Trophoblast cell (in vitro differentiated cells and primary cell): ENCODE measurements at regions not wholly inside any gene's neighbourhood (a gene's known extent, or its start where the extent isn't known, plus 50 kb on each side); places are given as distances from the start of the nearest gene placed in this dataset.

Experiments
- DNase-seq, 2 donors: peaks; one replicate each; pipeline ENCODE4 v3.0.0-alpha.2; 2016
- H2AFZ ChIP-seq: 2 replicates; pipeline ENCODE4 v1.6.1; 2013; ENCODE audit warnings: low read length, moderate library complexity, mild to moderate bottlenecking; ENCODE audit not compliant: insufficient read depth, poor library complexity
- H2AK5ac ChIP-seq: 2 replicates; pipeline ENCODE4 v1.6.1; 2013; ENCODE audit warnings: mild to moderate bottlenecking, low read length
- H2BK120ac ChIP-seq: 2 replicates; pipeline ENCODE4 v1.6.1; 2013; ENCODE audit warnings: low read length, mild to moderate bottlenecking, moderate library complexity; ENCODE audit not compliant: insufficient read depth, poor library complexity
- H2BK12ac ChIP-seq: 2 replicates; pipeline ENCODE4 v1.6.1; 2013; ENCODE audit warnings: mild to moderate bottlenecking, low read length, moderate library complexity
- H2BK5ac ChIP-seq: 2 replicates; pipeline ENCODE4 v1.6.1; 2013; ENCODE audit warnings: low read length, low read depth, moderate library complexity, mild to moderate bottlenecking; ENCODE audit not compliant: poor library complexity
- H3K14ac ChIP-seq: 2 replicates; pipeline ENCODE4 v1.6.1; 2013; ENCODE audit warnings: mild to moderate bottlenecking, low read length
- H3K18ac ChIP-seq: 2 replicates; pipeline ENCODE4 v1.6.1; 2013; ENCODE audit warnings: mild to moderate bottlenecking, low read length
- H3K23ac ChIP-seq: 2 replicates; pipeline ENCODE4 v1.6.1; 2013; ENCODE audit warnings: low read length
- H3K27ac ChIP-seq: 2 replicates; pipeline ENCODE4 v1.5.1; 2013; ENCODE audit warnings: low read depth, mild to moderate bottlenecking, inconsistent platforms, low read length, moderate library complexity
- H3K27me3 ChIP-seq: 2 replicates; pipeline ENCODE4 v1.6.1; 2013; ENCODE audit warnings: inconsistent platforms, mild to moderate bottlenecking, low read length, moderate library complexity; ENCODE audit not compliant: insufficient read depth
- H3K36me3 ChIP-seq, 2 experiments: 1 replicate in 1 of 2; 2 replicates in 1 of 2; pipeline ENCODE4 v1.6.1; 2013; ENCODE audit warnings: low read length in 2 of 2, mild to moderate bottlenecking in 2 of 2, moderate library complexity in 1 of 2; ENCODE audit not compliant: insufficient read depth in 2 of 2, control insufficient read depth in 1 of 2
- H3K4ac ChIP-seq: 2 replicates; pipeline ENCODE4 v1.6.1; 2013; ENCODE audit warnings: low read depth, mild to moderate bottlenecking, low read length, moderate library complexity
- H3K4me1 ChIP-seq, 2 experiments: 1 replicate in 1 of 2; 2 replicates in 1 of 2; pipeline ENCODE4 v1.6.1; 2013; ENCODE audit warnings: low read length in 2 of 2, mild to moderate bottlenecking in 2 of 2, moderate library complexity in 1 of 2; ENCODE audit not compliant: insufficient read depth in 2 of 2, control insufficient read depth in 1 of 2
- H3K4me2 ChIP-seq: 2 replicates; pipeline ENCODE4 v1.6.1; 2013; ENCODE audit warnings: inconsistent platforms, mild to moderate bottlenecking, low read length, moderate library complexity
- H3K4me3 ChIP-seq: 2 replicates; pipeline ENCODE4 v1.5.1; 2013; ENCODE audit warnings: mild to moderate bottlenecking, low read depth, low read length, inconsistent platforms
- H3K79me1 ChIP-seq: one replicate; pipeline ENCODE4 v1.6.1; 2013; ENCODE audit warnings: low read length
- H3K79me2 ChIP-seq: 2 replicates; pipeline ENCODE4 v1.6.1; 2013; ENCODE audit warnings: low read length, mild to moderate bottlenecking; ENCODE audit not compliant: control insufficient read depth, insufficient read depth, poor library complexity
- H3K9ac ChIP-seq: 2 replicates; pipeline ENCODE4 v1.6.1; 2013; ENCODE audit warnings: mild to moderate bottlenecking, low read length
- H3K9me3 ChIP-seq: 2 replicates; pipeline ENCODE4 v1.6.1; 2013; ENCODE audit warnings: low read depth, mild to moderate bottlenecking, control low read depth, inconsistent platforms, low read length; ENCODE audit not compliant: insufficient read depth
- H4K12ac ChIP-seq: 2 replicates; pipeline ENCODE4 v1.6.1; 2013; ENCODE audit warnings: low read depth, mild to moderate bottlenecking, low read length, moderate library complexity
- H4K8ac ChIP-seq: 2 replicates; pipeline ENCODE4 v1.6.1; 2013; ENCODE audit warnings: low read depth, mild to moderate bottlenecking, low read length, moderate library complexity
- H4K91ac ChIP-seq: one replicate; pipeline ENCODE4 v1.6.1; 2013; ENCODE audit warnings: low read depth, mild to moderate bottlenecking, low read length, moderate library complexity
- WGBS: extraction: QIAGEN DNeasy Blood & Tissue Kit; methylation state at CpG from one replicate; pipeline ENCODE4 v1.1.7; 2013; ENCODE audit warnings: missing lambda C conversion rate; ENCODE audit not compliant: insufficient read length, insufficient coverage; ENCODE audit errors: extremely low coverage; 5-methylcytosine and 5-hydroxymethylcytosine counted together

DNA sequence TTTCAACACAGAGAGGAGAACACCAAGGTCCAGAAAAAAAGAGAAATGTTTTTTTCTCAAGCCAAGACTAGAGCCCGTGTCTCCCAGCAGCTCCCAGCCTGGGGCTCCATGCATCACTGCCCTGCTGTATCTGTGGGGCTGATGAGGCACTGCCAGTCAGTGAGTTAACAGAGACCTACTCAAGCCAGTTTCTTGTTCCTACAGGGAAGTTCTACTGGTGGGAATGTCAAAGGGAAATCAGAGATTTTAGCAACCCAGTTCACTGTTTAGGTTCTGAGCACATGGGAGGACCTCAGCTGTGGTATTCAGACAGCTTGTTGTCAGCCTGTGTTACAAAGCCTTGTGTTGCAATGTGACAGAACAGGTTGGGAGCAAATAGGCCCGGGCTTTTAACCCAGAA, 234.3 kb downstream of the TLE3 start:
- Histone ChIP-seq H3K9me3 (no peaks in the 10 kb centered on the region), H4K12ac (no peak overlapping the region), H3K79me2 (no peaks in the 10 kb centered on the region), H2AK5ac (no peak overlapping the region), H3K79me1 (peaks cover 7% of the 10 kb centered on the region), H3K4me2 (no peak overlapping the region), H2BK12ac (no peak overlapping the region), H3K4me1 (peaks cover 14 to 19% of the 10 kb centered on the region in 2 experiments), H2AFZ (no peak overlapping the region), H3K27me3 (no peaks in the 10 kb centered on the region), H3K27ac (no peak overlapping the region), H3K14ac (no peak overlapping the region), H4K8ac (no peak overlapping the region), H3K9ac (no peak overlapping the region), H4K91ac (no peak overlapping the region), H3K18ac (no peak overlapping the region), H3K36me3 (no peaks in the 10 kb centered on the region), H2BK5ac (no peak overlapping the region), H3K4me3 (no peak overlapping the region), H3K23ac (no peak overlapping the region), H3K4ac (no peak overlapping the region), H2BK120ac (no peak overlapping the region)
- DNase-seq, result peak; percentile 54 to 76
- WGBS, result no CpG with 5 or more reads among the region's 2 CpGs

DNA sequence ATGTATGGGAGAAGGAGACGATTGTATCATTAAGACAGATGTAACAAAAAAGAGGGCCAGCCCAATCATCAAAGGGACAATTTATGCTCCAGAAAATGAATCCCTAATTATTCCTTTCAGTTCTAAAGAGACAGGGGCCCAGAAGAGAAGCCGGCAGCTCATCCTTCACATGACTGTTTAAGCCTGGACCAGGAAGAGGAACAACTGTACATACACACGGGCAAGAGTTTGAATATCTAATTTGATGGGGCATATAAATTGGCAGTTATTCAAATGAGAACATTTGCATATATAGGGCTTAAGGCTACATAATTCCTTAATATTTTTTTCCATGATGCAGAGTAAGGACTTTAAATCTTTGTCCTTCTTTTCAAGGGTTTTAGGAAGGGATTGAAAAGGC, 232.3 kb downstream of the TLE3 start:
- H2BK5ac ChIP-seq, result no peak overlapping the region
- no peak overlapping the region for H4K91ac ChIP-seq
- no peak overlapping the region for H3K18ac ChIP-seq
- no peak overlapping the region for H2BK12ac ChIP-seq
- H3K9me3 ChIP-seq, result no peaks in the 10 kb centered on the region
- no peaks in the 10 kb centered on the region for H3K36me3 ChIP-seq
- H3K4me1 ChIP-seq, result peaks cover 21 to 25% of the 10 kb centered on the region in 2 experiments
- H2BK120ac ChIP-seq, result no peak overlapping the region
- H4K12ac ChIP-seq, result no peak overlapping the region
- no peak overlapping the region for H3K27ac ChIP-seq
- H2AFZ ChIP-seq, result no peak overlapping the region
- no peak for DNase-seq
- no peak overlapping the region for H3K23ac ChIP-seq
- WGBS, result no CpG with 5 or more reads among the region's 3 CpGs
- no peaks in the 10 kb centered on the region for H3K79me2 ChIP-seq
- H3K79me1 ChIP-seq, result peaks cover 7% of the 10 kb centered on the region
- no peak overlapping the region for H3K4me3 ChIP-seq
- H3K27me3 ChIP-seq, result no peaks in the 10 kb centered on the region
- H3K14ac ChIP-seq, result no peak overlapping the region
- no peak overlapping the region for H4K8ac ChIP-seq
- no peak overlapping the region for H2AK5ac ChIP-seq
- no peak overlapping the region for H3K9ac ChIP-seq
- no peak overlapping the region for H3K4me2 ChIP-seq
- no peak overlapping the region for H3K4ac ChIP-seq

DNA sequence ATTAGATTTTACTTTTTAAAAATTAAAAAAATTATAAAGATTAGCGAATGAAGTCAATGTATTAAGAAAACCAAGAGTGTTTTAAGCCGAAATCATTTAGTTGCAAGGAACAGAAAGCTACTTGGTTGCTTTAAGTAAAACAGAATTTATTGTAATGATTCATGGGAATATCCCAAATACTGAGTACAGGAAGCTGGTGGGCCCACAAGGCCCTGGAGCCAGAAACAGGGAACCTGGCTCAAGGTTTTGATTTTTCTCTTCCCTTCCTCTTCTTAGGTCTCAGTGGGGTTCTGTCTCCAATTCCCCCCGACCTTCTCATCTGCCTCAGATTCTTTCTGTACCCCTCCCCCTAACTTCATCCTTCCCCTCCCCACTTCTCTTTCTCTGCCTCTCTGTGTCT, 229.0 kb downstream of the TLE3 start:
- H4K12ac ChIP-seq, result no peak overlapping the region
- no peak overlapping the region for H3K18ac ChIP-seq
- H3K4ac ChIP-seq, result no peak overlapping the region
- no peak overlapping the region for H2AFZ ChIP-seq
- no peak for DNase-seq
- no peak overlapping the region for H2BK12ac ChIP-seq
- H3K36me3 ChIP-seq, result no peaks in the 10 kb centered on the region
- H3K14ac ChIP-seq, result no peak overlapping the region
- no peak overlapping the region for H2AK5ac ChIP-seq
- H3K4me1 ChIP-seq, result peaks cover 7 to 8% of the 10 kb centered on the region in 2 experiments
- H2BK5ac ChIP-seq, result no peak overlapping the region
- no peak overlapping the region for H2BK120ac ChIP-seq
- H3K23ac ChIP-seq, result no peak overlapping the region
- no peak overlapping the region for H4K91ac ChIP-seq
- H4K8ac ChIP-seq, result no peak overlapping the region
- no peak overlapping the region for H3K9ac ChIP-seq
- H3K27ac ChIP-seq, result no peak overlapping the region
- no peak overlapping the region for H3K4me3 ChIP-seq
- WGBS, result no CpG with 5 or more reads among the region's 3 CpGs
- H3K27me3 ChIP-seq, result no peaks in the 10 kb centered on the region
- H3K79me2 ChIP-seq, result no peaks in the 10 kb centered on the region
- H3K79me1 ChIP-seq, result no peaks in the 10 kb centered on the region
- no peak overlapping the region for H3K4me2 ChIP-seq
- no peaks in the 10 kb centered on the region for H3K9me3 ChIP-seq

DNA sequence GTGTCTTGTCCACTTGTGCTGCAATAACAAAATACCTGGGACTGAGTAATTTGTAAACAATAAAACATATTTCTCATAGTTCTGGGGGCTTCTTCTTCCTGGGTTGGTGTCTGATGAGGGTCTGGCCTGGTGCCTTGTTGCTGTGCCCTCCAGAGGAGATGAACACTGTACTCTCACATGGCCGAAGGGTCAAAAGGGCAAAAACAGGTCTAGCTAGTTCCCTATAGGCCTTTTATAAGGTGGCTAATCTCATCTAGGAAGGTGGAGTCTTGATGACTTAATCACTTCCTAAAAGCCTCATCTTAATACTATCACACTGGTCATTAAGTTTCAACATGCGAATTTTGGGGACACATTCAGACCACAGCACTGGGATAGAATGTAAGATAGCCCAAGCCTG, 228.4 kb downstream of the TLE3 start:
- Histone ChIP-seq H2AK5ac (no peak overlapping the region), H2BK5ac (no peak overlapping the region), H3K27me3 (no peaks in the 10 kb centered on the region), H2AFZ (no peak overlapping the region), H3K4me2 (no peak overlapping the region), H3K36me3 (no peaks in the 10 kb centered on the region), H3K9ac (no peak overlapping the region), H3K9me3 (no peaks in the 10 kb centered on the region), H2BK12ac (no peak overlapping the region), H3K18ac (no peak overlapping the region), H3K4me3 (no peak overlapping the region), H3K27ac (no peak overlapping the region), H3K23ac (no peak overlapping the region), H3K4ac (no peak overlapping the region), H4K12ac (no peak overlapping the region), H2BK120ac (no peak overlapping the region), H3K14ac (no peak overlapping the region), H3K79me2 (no peaks in the 10 kb centered on the region), H4K91ac (no peak overlapping the region), H3K79me1 (no peaks in the 10 kb centered on the region), H4K8ac (no peak overlapping the region), H3K4me1 (peaks cover 5 to 7% of the 10 kb centered on the region in 2 experiments)
- WGBS, result no CpG with 5 or more reads among the region's 2 CpGs
- DNase-seq, result peak; percentile 13 to 50
